Stimulated activated naive CD8-positive, alpha-beta T cell treated with anti-CD3 and anti-CD28 coated beads, Interleukin-15, amount 100 ng/mL, for 72 hours (primary cell): ENCODE measurements at regions not wholly inside any gene's neighbourhood (a gene's known extent, or its start where the extent isn't known, plus 50 kb on each side); places are given as distances from the start of the nearest gene placed in this dataset.

Source experiments
- ATAC-seq: fragments of 150-1000 bp; cut with Tn5 transposase; 2 replicates; pipeline ENCODE4 v1.10.0; 2021; ENCODE audit warnings: mild to moderate bottlenecking, moderate library complexity
- DNase-seq, 2 donors: peaks; one replicate each; pipeline ENCODE4 v3.0.0; 2021 to 2022
- H3K27ac Mint-ChIP-seq, 2 donors: one replicate each; pipeline ENCODE4 v1.8.0; 2022; ENCODE audit warnings: mild to moderate bottlenecking in 2 of 2, mixed read lengths in 2 of 2, moderate library complexity in 2 of 2
- H3K27me3 Mint-ChIP-seq: one replicate; pipeline ENCODE4 v1.8.0; 2022; ENCODE audit warnings: mixed read lengths
- H3K4me1 Mint-ChIP-seq: one replicate; pipeline ENCODE4 v1.8.0; 2022; ENCODE audit warnings: mild to moderate bottlenecking, mixed read lengths
- H3K4me3 Mint-ChIP-seq, 2 donors: one replicate each; pipeline ENCODE4 v1.8.0; 2022; ENCODE audit warnings: mild to moderate bottlenecking in 2 of 2, mixed read lengths in 2 of 2, moderate library complexity in 1 of 2
- H3K9me3 Mint-ChIP-seq, 2 donors: one replicate each; pipeline ENCODE4 v1.8.0; 2022; ENCODE audit warnings: mixed read lengths in 2 of 2

DNA sequence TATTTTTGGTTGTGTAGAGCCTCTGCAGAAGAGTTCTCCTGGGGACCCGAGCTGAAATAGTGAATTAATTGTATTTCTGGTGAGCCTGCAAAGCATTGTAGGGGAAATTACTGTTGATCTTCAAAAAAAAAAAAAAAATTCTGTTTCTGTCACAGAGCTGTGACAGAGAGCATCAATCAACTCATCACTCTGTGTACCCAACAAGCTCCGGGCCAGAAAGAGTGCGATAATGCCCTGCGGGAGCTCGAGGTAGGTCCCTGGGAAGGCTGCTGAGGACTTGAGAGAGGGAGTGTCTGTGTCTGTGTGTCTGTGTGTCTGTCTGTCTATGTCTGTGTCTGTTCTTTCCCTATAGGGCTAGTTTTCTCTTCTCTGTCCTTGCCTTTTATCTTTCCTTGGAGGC, 294.4 kb upstream of the TPM1 start:
- H3K9me3 Mint-ChIP-seq, result no peaks in the 10 kb centered on the region
- H3K27me3 Mint-ChIP-seq, result peaks cover 4% of the 10 kb centered on the region
- peaks cover 2% of the 10 kb centered on the region for H3K4me1 Mint-ChIP-seq
- H3K4me3 Mint-ChIP-seq, result no peak overlapping the region
- ATAC-seq (no peak), DNase-seq (no peak)
- H3K27ac Mint-ChIP-seq, result no peak overlapping the region

DNA sequence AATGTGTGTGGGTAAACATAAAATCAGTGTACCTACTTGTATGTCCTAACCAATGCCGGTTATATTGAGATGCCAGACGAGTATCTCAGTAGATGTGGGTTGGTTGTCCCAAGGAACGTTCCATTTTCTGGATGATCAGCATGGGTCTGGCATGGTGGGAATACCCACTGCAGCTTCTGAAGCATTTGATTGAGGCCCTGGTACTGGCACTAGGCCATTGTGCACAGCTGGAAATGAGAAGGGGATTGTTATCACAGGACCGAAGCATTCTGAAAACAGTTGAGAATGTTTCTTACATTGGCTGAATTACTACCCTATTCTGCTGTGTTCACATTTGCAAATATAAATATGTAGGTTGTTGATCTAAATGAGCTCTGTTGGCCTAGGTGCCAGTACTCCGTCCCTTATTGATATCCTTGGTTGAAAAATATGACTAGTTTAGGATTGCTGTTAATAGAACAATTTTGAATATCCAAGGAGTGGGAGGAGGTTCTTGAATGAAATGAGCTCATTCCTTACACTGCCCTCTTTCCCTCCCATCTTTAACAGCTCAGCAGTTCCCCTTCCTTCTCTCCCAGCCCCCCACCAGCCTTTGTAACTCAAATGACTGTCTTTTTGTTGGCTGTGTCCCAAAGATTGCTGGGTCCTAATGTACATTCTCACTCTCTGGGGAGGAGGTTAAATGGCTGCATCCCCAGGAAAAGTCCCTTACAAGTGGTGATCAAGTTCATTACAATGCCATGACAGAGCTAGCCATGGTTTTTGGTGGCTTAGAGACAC, 293.3 kb upstream of the TPM1 start:
- no peak overlapping the region for H3K4me3 Mint-ChIP-seq
- H3K4me1 Mint-ChIP-seq, result no peaks in the 10 kb centered on the region
- H3K27me3 Mint-ChIP-seq, result no peaks in the 10 kb centered on the region
- DNase-seq (no peak), ATAC-seq (no peak)
- no peaks in the 10 kb centered on the region for H3K9me3 Mint-ChIP-seq
- H3K27ac Mint-ChIP-seq, result no peak overlapping the region

GRCh38 chr15:62750471-62750870, 292.1 kb upstream of the TPM1 start:
- Mint-ChIP-seq H3K9me3 (no peaks in the 10 kb centered on the region), H3K27me3 (no peaks in the 10 kb centered on the region), H3K4me1 (no peaks in the 10 kb centered on the region), H3K4me3 (no peak overlapping the region), H3K27ac (no peak overlapping the region)
- ATAC-seq, result no peak
- no peak for DNase-seq

DNA sequence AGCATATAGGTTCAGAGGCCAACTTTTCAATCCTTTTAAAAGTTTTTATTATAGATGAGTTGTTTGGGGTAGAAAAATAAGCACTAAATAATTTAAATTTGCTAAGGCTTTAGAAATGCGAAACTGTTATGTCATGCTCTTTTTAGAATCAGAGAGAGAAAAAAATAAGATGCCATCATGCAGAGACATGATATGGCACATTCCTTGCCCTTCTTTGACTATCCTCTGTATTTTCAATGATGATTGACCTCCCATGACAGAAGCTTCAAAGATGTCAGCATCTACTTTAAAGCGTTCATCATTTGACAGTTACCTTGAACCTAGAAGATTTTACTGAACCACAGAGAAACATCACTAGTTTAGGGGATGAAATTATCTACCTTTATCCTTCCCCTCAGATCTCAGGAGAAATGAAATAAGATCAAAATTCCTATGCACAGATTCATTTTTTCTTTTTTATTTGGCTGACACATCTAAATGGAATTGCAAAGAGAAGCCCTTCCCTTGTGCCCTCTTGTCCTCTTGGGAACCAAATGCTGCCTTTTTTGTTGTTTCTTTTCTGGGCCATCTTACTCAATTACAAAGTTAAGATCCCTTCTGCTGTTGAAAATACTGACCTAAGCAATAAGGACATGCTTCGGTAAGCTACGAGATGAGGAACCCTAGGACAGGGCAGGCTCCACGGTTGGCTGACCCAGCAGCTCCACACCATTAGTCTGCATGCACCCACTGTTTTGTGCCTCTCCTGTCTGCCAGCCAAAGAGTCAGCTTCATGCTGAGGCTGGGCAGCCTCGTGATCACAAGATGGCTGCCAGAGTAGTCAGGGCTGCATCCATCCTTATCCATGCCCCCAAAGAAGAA, 289.7 kb upstream of the TPM1 start:
- Mint-ChIP-seq H3K27me3 (no peaks in the 10 kb centered on the region), H3K27ac (peak overlapping the region in 1 of 2 donors; percentile 54), H3K4me1 (no peaks in the 10 kb centered on the region), H3K4me3 (no peak overlapping the region), H3K9me3 (no peaks in the 10 kb centered on the region)
- ATAC-seq (no peak), DNase-seq (no peak)

DNA sequence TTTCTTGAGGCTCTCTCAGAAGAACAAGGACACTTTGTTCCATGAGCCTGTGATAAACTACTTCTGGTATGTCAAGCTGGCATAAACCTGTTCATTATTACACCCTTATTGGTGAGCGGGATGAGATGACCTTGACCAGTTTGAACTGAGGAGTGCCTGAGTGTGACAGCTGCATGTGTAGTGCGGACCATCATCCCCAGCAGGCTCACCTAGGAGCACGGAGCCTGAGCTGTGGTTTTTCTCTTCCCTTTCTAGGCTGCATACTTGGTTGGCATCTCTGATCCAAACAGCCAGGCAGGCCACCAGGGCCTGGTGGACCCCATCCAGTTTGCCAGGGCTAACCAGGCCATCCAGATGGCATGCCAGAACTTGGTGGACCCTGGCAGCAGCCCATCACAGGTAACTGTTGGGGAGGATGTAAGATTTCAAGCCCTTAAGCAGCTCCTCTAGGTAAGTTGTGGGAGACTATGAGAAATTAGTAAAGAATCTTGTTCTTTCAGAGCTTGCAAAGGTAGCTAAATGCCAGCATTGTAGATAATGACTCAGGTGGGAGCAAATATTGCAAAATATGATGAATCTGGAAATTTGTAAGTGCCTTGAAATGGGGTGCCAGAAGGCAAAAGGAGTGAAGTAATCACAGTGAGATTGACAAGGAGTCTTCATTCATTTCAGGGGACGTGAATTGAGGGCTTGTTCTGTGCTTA, 288.9 kb upstream of the TPM1 start:
- ATAC-seq, result no peak
- no peaks in the 10 kb centered on the region for H3K4me1 Mint-ChIP-seq

DNA sequence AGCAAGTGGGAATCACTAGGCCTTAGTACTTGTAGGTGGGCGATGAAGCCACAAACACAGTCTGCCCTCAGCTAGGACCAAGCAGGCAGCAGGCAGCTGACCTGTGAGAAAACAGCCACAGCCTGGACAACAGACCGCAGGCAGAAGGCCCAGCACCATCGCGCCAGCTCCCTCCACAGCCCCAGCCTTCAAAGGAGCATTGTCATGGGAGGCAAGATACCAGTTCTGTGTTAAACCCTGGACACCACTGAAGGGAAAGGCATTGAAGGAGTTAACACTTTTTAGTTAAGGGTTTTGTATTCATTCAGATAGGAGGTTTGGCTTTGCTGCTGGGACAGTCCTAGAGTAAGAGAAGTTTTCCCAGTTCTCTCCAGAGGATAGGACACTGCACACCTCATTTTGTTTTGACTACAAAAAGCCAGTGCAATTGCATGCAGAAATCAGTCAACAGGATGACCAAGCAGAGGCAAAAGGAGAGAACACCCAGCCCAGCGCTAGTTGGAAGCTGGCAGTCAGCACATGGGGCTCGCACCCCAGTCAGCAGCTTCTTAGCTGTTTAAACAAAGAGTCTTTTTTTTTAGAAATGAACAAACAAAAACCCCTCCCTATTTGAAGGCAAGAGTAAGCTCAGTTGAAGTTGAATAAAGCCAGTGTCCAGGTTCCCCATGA, 286.1 kb upstream of the TPM1 start:
- no peak overlapping the region for H3K27ac Mint-ChIP-seq
- ATAC-seq (no peak), DNase-seq (no peak)
- no peaks in the 10 kb centered on the region for H3K9me3 Mint-ChIP-seq
- H3K4me3 Mint-ChIP-seq, result no peak overlapping the region
- H3K27me3 Mint-ChIP-seq, result no peaks in the 10 kb centered on the region
- no peaks in the 10 kb centered on the region for H3K4me1 Mint-ChIP-seq

More for the DNA sequence above, 288.9 kb upstream of the TPM1 start:
- Mint-ChIP-seq H3K27ac (peak overlapping the region in 1 of 2 donors; percentile 54), H3K4me3 (no peak overlapping the region), H3K9me3 (no peaks in the 10 kb centered on the region), H3K27me3 (no peaks in the 10 kb centered on the region)
- no peak for DNase-seq

DNA sequence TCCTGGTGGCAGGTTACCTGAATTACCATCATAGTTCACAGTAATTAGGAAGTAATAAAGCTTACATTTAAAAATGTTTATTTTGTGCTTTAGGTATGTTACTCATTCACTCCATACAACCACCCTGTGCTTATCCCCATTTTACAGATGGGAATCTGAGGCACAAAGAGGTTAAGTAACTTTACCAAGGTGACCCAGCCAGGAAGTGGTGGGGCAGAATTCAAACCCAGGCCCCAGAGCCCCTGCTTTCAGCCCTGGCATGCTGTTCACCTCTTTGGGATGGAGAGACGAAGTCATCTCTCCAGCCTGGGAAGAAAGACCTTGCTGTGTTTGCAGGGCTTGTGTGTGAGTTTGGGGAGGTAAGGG, 285.6 kb upstream of the TPM1 start:
- ATAC-seq, result no peak
- Mint-ChIP-seq H3K27ac (peak overlapping the region in 1 of 2 donors; percentile 67), H3K27me3 (no peaks in the 10 kb centered on the region), H3K4me1 (no peaks in the 10 kb centered on the region), H3K4me3 (no peak overlapping the region), H3K9me3 (no peaks in the 10 kb centered on the region)
- DNase-seq, result no peak

DNA sequence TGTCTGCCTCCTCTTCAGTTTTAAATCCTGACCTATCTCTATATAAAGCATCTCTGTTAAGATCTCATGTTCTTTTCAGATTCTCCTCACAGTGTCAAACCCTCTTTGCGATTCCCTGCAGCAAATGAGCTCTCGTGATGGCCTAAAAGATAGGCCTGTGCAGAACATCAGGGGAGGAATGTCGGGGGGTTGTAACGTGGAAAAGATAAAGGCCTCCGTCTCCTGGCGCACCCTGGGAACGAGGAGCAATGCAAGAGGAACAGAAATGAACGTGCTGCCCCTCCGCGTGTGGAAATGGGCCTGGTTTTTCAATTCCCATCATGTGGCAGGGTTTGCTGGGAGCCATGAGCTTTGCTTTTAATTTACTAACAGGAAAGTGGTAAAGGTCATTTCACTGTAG, 285.0 kb upstream of the TPM1 start:
- H3K4me3 Mint-ChIP-seq, result no peak overlapping the region
- DNase-seq, result no peak
- no peaks in the 10 kb centered on the region for H3K9me3 Mint-ChIP-seq
- H3K27me3 Mint-ChIP-seq, result no peaks in the 10 kb centered on the region
- peak overlapping the region in 1 of 2 donors; percentile 44 for H3K27ac Mint-ChIP-seq
- no peaks in the 10 kb centered on the region for H3K4me1 Mint-ChIP-seq
- ATAC-seq, result no peak

DNA sequence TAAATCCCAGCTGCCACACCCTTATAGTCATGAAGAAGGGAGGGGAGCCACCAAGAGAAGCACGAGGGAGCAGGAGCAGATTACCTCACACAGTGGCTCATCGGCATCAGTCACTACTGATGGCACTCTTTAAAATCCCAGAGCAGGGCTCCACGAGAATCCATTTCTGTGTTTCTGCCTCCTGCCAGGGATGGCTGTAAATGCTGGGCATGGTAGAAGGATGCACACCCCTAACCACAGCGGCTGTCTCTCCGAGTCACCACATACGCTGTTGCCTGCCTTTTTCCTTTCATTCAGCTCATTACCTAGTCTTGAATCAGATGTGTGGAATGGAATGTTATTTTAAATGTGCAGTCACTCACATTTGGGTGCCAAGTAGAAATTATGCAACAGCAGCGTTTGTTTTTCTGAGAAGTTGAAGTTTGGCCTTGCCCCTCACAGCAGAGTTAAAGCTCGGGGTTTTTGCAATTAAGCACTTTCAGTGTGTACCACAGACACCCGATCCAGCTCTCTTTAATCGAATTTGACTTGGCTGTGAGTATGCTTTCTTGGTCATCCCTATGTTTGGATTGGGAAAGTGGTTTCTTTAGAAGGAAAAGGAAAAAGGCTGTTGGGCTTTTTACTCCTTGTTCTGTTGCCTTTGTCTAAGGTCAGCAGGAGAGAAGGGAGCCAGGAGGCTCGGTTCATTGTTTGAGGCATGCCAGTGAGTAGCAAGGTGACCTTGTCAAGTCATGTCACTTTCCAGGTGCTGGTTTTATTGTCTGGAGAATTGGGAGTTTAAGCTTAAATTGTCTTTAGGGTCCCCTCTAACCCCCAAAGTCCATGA, 284.2 kb upstream of the TPM1 start:
- DNase-seq (no peak), ATAC-seq (no peak)
- Mint-ChIP-seq H3K27me3 (no peaks in the 10 kb centered on the region), H3K9me3 (no peaks in the 10 kb centered on the region), H3K4me1 (no peaks in the 10 kb centered on the region), H3K4me3 (no peak overlapping the region), H3K27ac (peak overlapping the region in 1 of 2 donors; percentile 44)

GRCh38 chr15:62758952-62759349, 283.6 kb upstream of the TPM1 start:
- H3K4me1 Mint-ChIP-seq, result no peaks in the 10 kb centered on the region
- ATAC-seq (no peak), DNase-seq (no peak)
- no peak overlapping the region for H3K27ac Mint-ChIP-seq
- no peaks in the 10 kb centered on the region for H3K9me3 Mint-ChIP-seq
- H3K4me3 Mint-ChIP-seq, result no peak overlapping the region
- no peaks in the 10 kb centered on the region for H3K27me3 Mint-ChIP-seq

- ATAC-seq (no peak), DNase-seq (no peak)
- Mint-ChIP-seq H3K4me1 (no peaks in the 10 kb centered on the region), H3K27me3 (no peaks in the 10 kb centered on the region), H3K27ac (no peak overlapping the region), H3K9me3 (no peaks in the 10 kb centered on the region), H3K4me3 (no peak overlapping the region)
Measured at GRCh38 chr15:62760538-62760937, 282.0 kb upstream of the TPM1 start.

GRCh38 chr15:62765916-62766315, 276.6 kb upstream of the TPM1 start:
- H3K9me3 Mint-ChIP-seq, result no peaks in the 10 kb centered on the region

GRCh38 chr15:62766599-62766998, 275.9 kb upstream of the TPM1 start:
- no peak for ATAC-seq
- H3K27ac Mint-ChIP-seq, result no peak overlapping the region
- no peak overlapping the region for H3K4me3 Mint-ChIP-seq
- no peak for DNase-seq
- H3K4me1 Mint-ChIP-seq, result no peaks in the 10 kb centered on the region
- no peaks in the 10 kb centered on the region for H3K27me3 Mint-ChIP-seq
- no peaks in the 10 kb centered on the region for H3K9me3 Mint-ChIP-seq

More at GRCh38 chr15:62765916-62766315, 276.6 kb upstream of the TPM1 start:
- no peak overlapping the region for H3K4me3 Mint-ChIP-seq
- H3K27me3 Mint-ChIP-seq, result no peaks in the 10 kb centered on the region
- H3K4me1 Mint-ChIP-seq, result no peaks in the 10 kb centered on the region
- no peak overlapping the region for H3K27ac Mint-ChIP-seq
- no peak for ATAC-seq
- no peak for DNase-seq

DNA sequence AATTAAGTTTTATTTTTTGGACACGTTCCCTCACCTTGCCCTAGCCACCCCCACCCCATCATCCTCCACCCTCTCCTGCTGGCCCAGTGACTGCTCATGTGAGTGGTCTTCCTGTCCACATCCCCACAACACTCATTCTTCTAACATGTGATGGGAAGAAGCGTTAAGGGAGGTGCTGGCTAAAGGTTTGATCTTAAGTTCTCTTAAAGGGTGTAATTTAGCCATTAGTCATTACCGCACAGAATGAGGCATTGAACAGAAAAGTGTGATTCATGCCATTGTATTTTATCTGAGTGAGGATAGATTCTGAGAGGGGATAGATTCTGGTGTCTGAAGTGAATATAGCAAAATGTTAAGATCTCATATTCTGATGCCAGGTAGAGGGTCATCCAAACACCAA, 272.9 kb upstream of the TPM1 start:
- H3K27ac Mint-ChIP-seq, result no peak overlapping the region
- H3K4me1 Mint-ChIP-seq, result no peaks in the 10 kb centered on the region
- ATAC-seq (no peak), DNase-seq (no peak)
- H3K4me3 Mint-ChIP-seq, result no peak overlapping the region
- H3K27me3 Mint-ChIP-seq, result no peaks in the 10 kb centered on the region
- no peaks in the 10 kb centered on the region for H3K9me3 Mint-ChIP-seq
